NT2/D1 (cell line): ENCODE measurements at regions not wholly inside any gene's neighbourhood (a gene's known extent, or its start where the extent isn't known, plus 50 kb on each side); places are given as distances from the start of the nearest gene placed in this dataset.
A peak's percentile ranks its signal among the peaks of the same experiment; 100 is the strongest.

Experiments used
- DNase-seq: peaks from one replicate; pipeline ENCODE4 v3.0.0-alpha.2; 2011; ENCODE audit warnings: low read depth, low spot score
- H3K27me3 ChIP-seq: 2 replicates; pipeline ENCODE4 v1.6.0; 2011; ENCODE audit warnings: mild to moderate bottlenecking; ENCODE audit not compliant: insufficient read length, insufficient read depth
- H3K36me3 ChIP-seq: 2 replicates; pipeline ENCODE4 v1.6.1; 2011; ENCODE audit warnings: mild to moderate bottlenecking, low read length, mixed read lengths; ENCODE audit not compliant: insufficient read depth, insufficient read length
- H3K4me1 ChIP-seq: 2 replicates; pipeline ENCODE4 v1.5.1; 2011; ENCODE audit not compliant: insufficient read depth, insufficient read length
- H3K4me3 ChIP-seq: 2 replicates; pipeline ENCODE4 v1.5.1; 2011; ENCODE audit warnings: low read depth; ENCODE audit not compliant: insufficient read length
- H3K9ac ChIP-seq: 2 replicates; pipeline ENCODE4 v1.6.0; 2011; ENCODE audit warnings: low read depth; ENCODE audit not compliant: insufficient read length
- H3K9me3 ChIP-seq: 2 replicates; pipeline ENCODE4 v1.5.1; 2011; ENCODE audit warnings: mild to moderate bottlenecking, low read length; ENCODE audit not compliant: insufficient read depth
- SUZ12 ChIP-seq: IDR thresholded peaks from 2 replicates; pipeline ENCODE4 v1.6.1; 2011; ENCODE audit not compliant: insufficient read length, insufficient read depth; ENCODE audit errors: extremely low read depth
- YY1 ChIP-seq: IDR thresholded peaks from 2 replicates; pipeline ENCODE4 v1.6.1; 2011; ENCODE audit not compliant: insufficient read length, insufficient read depth
- ZNF274 ChIP-seq: IDR thresholded peaks from 2 replicates; pipeline ENCODE4 v1.6.1; 2011; ENCODE audit warnings: mild to moderate bottlenecking, low read depth, low read length

DNA sequence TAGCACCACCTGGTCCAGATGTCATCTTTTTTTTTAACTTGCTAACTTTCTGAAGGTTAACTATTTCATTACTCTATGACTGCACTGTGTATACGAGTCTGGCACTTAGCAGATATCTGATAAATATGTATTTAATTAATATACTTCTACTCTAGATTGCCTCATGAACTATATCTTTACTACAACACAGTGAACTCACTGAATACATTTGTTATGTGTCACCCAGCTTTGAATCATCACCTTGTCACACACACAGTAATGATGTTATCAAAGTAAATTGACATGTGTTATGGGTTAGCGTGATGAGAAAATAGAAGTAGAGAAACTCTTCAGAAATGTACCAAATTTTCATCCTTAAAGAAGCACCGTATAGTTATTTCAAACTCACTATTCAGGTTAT is 419.3 kb upstream of the ADGRL3 start:
- TF ChIP-seq YY1 (no peak), ZNF274 (no peak), SUZ12 (no peak)
- no peak for DNase-seq
- Histone ChIP-seq H3K4me1 (no peaks in the 10 kb centered on the region), H3K27me3 (no peaks in the 10 kb centered on the region), H3K36me3 (no peaks in the 10 kb centered on the region), H3K9ac (no peak overlapping the region), H3K4me3 (no peak overlapping the region), H3K9me3 (no peaks in the 10 kb centered on the region)

DNA sequence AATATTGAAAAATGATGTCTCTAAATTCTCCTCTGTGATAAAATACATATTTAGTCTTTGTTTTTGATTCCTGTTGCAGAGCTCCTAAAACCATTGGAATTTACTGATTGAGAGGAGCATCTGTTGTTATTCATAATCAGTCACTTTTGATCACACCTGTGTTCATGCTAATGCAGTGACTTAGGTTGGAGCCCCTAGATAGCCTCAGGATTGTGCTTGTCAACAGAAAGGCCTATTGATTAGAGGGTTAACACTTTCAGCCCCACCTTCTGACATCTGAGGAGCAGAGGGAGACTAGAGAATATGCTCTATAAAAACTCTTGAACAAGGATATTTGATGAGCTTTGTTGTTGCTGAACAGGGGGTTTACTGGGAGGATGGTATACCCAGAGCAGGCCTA is 409.5 kb upstream of the ADGRL3 start:
- TF ChIP-seq ZNF274: no peak
- no peak for TF ChIP-seq YY1
- no peak for TF ChIP-seq SUZ12

DNA sequence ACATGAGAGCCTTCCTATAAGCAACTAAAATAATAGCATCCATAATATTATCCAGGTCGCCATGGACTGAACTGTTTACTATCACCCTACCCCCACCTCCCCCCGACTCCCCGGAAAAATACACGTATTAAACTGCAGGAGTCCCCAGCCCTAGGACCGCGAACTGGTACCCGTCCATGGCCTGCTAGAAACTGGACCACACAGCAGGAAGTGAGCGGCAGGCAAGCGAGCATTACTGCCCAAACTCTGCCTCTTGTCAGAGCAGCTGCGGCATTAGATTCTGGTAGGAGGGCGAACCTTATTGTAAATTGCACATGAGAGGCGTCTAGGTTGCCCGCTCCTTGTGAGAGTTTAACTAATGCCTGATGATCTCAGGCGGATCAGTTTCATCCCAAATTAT is 405.8 kb upstream of the ADGRL3 start:
- no peak for TF ChIP-seq ZNF274
- no peak for TF ChIP-seq SUZ12
- TF ChIP-seq YY1: no peak
- H3K4me3 ChIP-seq: no peak overlapping the region
- no peaks in the 10 kb centered on the region for H3K9me3 ChIP-seq
- H3K27me3 ChIP-seq: no peaks in the 10 kb centered on the region
- DNase-seq: no peak
- H3K4me1 ChIP-seq: no peaks in the 10 kb centered on the region
- no peaks in the 10 kb centered on the region for H3K36me3 ChIP-seq
- H3K9ac ChIP-seq: no peak overlapping the region

More for the DNA sequence above, 409.5 kb upstream of the ADGRL3 start:
- Histone ChIP-seq H3K27me3 (no peaks in the 10 kb centered on the region), H3K9ac (no peak overlapping the region), H3K4me1 (no peaks in the 10 kb centered on the region), H3K36me3 (no peaks in the 10 kb centered on the region), H3K4me3 (no peak overlapping the region), H3K9me3 (no peaks in the 10 kb centered on the region)
- DNase-seq: no peak

DNA sequence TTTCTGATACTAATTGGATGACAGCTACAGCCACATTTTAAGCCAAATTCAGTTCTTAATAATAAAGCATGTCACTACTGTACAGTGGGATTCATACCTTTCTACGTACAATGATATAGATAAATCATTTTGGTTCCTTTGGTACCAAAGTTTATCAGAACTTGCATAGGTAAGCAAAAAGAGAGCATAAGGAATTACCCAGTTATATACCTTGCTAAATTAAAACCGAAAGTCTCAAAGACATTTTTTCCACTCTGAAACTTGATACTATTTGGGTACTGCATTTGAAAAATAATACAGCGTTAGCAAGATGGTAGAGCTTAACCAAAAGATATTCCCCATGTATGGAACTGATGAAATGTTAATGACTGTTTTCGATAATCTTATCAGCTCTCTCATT is 400.9 kb upstream of the ADGRL3 start:
- no peak for DNase-seq
- H3K27me3 ChIP-seq: no peaks in the 10 kb centered on the region
- no peaks in the 10 kb centered on the region for H3K9me3 ChIP-seq
- H3K4me3 ChIP-seq: no peak overlapping the region
- no peaks in the 10 kb centered on the region for H3K4me1 ChIP-seq
- H3K36me3 ChIP-seq: no peaks in the 10 kb centered on the region
- TF ChIP-seq SUZ12 (no peak), YY1 (no peak), ZNF274 (no peak)
- H3K9ac ChIP-seq: no peak overlapping the region

DNA sequence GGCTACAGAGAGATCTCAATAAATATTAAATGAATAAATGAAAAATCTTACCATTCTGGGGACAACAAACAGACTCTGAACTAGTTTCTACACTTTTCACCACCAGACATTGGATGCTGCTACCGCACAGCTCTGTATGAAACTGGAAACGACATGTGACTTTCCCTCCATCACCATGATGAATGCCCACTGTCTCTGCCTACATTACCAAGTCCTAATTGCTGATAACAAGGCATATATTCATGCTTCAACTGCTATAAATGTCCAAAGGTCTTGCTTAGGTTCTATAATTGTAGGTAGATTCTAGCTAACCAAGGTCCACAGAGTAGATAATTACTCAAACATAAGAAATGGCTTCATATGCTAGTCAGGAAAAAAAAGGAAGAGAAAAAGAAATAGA is 399.4 kb upstream of the ADGRL3 start:
- Histone ChIP-seq H3K4me3 (no peak overlapping the region), H3K36me3 (no peaks in the 10 kb centered on the region), H3K27me3 (no peaks in the 10 kb centered on the region), H3K4me1 (no peaks in the 10 kb centered on the region), H3K9ac (no peak overlapping the region), H3K9me3 (no peaks in the 10 kb centered on the region)
- no peak for DNase-seq
- TF ChIP-seq YY1 (no peak), ZNF274 (no peak), SUZ12 (no peak)

DNA sequence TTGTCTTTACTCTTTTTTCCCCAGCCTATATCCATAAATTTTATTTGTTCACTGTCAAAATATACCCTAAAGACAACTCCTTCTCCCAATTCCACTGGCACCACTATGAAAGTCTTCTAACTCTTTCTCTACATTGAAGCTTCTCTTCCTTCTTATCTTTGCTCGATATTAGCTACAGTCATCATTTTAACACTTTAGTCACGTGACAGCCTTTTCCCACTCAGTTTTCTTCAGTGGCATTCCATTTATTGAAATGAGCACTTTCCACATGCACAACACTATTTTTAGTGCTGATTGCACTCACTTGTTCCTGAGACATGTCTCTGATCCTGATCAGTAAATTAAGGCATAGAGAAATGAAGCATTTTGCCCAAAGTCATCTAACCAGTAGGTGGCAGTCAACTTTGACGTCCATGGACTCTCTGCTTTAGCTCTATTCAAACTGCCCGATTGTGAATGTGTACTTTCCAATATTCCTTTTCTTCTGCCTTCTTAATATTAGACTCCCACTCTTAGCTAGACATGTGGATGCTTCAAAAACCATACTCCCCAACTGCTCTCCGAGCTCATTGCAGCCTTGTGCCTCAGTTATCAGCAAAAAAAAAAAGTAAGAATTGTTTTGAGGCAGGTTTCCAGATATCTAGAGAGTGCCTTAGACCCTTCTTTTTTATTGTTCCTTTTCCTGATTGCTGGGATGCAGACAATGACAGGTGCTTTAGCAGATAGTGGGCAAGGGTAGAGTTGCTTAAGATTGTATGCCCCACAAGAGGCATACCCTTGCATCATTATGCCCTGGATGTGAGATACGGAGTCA is 394.4 kb upstream of the ADGRL3 start:
- no peak overlapping the region for H3K9ac ChIP-seq
- H3K9me3 ChIP-seq: no peaks in the 10 kb centered on the region
- no peak overlapping the region for H3K4me3 ChIP-seq
- TF ChIP-seq SUZ12 (no peak), ZNF274 (no peak), YY1 (no peak)
- no peaks in the 10 kb centered on the region for H3K27me3 ChIP-seq
- H3K36me3 ChIP-seq: no peaks in the 10 kb centered on the region
- H3K4me1 ChIP-seq: no peaks in the 10 kb centered on the region
- peak; percentile 25 for DNase-seq

DNA sequence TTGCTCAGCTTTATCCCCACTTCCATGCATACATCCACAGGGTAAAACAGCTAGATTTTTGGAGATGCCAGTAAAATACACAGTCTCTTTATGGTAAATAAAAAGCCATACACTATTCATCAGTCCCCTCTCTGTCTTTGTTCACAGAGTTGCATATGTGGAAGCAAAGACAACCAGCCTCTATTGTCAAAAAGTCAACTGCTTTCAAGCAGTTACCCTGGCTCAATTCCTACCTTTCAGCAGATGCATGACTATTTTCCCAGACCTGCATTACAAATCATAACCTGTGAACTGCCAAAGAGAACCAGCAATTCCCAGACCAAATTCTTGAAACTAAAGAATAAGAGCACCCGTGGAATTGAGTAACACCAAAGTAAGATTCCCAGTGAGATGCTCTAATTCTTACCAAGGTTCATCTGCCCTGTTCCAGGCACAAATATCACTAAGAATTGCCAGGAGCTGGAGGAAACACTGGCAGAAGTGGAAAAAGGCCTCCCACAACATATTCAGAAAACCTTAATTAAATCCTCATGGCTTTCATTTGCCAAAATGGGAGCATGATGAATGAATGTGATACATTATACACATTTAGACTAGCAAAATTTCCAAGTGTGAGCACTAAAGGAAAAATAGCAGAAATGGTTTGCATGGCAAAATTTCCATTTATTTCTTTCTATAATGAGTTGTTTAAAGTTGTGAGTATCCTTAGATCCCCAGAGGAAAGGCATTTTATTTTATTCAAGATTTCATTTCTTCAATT is 391.2 kb upstream of the ADGRL3 start:
- no peaks in the 10 kb centered on the region for H3K4me1 ChIP-seq
- TF ChIP-seq ZNF274 (no peak), YY1 (no peak), SUZ12 (no peak)
- H3K9me3 ChIP-seq: no peaks in the 10 kb centered on the region
- no peak for DNase-seq
- H3K36me3 ChIP-seq: no peaks in the 10 kb centered on the region
- no peaks in the 10 kb centered on the region for H3K27me3 ChIP-seq
- no peak overlapping the region for H3K9ac ChIP-seq
- no peak overlapping the region for H3K4me3 ChIP-seq
